C1 segment of cervical spinal cord (tissue), 14 donors: ENCODE measurements at regions not wholly inside any gene's neighbourhood (a gene's known extent, or its start where the extent isn't known, plus 50 kb on each side); places are given as distances from the start of the nearest gene placed in this dataset.

Experiments used
- DNase-seq, 14 donors: peaks; one replicate each; lab custom pipeline; 2025; lab: John Stamatoyannopoulos, UW

GRCh38 chr5:24368115-24368514, 276.7 kb downstream of the CDH10 start:
- no peak for DNase-seq

DNA sequence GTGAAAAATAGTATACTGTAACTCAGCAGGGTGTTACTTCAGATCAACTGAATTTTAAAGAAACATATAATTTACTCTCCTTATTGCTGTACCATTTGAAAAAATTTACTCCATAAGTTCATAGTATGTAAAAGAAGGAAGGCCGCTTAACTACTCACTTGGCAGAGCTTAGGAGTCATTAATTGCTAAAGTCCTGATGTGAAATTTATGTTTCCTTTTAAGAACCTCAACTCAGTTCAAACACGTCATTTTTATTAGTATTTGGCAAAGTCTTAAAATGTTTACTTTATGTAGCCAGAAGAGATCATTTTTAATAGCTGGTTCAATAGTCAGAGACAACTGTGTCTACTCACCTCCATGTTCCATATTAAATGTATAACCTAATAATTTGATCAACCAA, 268.6 kb downstream of the CDH10 start:
- no peak for DNase-seq

GRCh38 chr5:24376616-24377015, 268.2 kb downstream of the CDH10 start:
- DNase-seq: no peak

GRCh38 chr5:24381861-24382489, 262.8 kb downstream of the CDH10 start:
- peak in 1 of 14 donors; percentile 97 for DNase-seq

DNA sequence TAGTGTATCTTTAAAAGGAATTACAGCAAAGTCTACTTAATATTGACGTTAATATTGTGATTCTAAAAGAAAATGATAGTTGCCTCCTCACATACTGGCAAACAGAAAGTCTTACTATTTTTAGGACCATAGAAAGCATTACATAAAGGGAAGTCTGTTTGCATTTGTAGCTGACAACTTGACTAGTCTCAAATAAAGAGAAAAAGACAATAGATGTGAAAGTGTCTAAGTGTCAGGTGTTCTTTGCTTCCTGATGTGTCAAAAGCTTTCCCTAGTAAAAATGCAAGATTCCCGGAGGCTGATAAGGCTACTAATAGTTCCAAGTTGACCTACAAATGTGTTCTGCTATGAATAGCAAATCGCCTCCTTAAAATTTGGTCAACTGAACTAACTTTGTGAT, 259.7 kb downstream of the CDH10 start:
- no peak for DNase-seq

GRCh38 chr5:24385617-24386016, 259.2 kb downstream of the CDH10 start:
- no peak for DNase-seq

- no peak for DNase-seq
These were observed 256.3 kb downstream of the CDH10 start for GRCh38 chr5:24388448-24388847.

DNA sequence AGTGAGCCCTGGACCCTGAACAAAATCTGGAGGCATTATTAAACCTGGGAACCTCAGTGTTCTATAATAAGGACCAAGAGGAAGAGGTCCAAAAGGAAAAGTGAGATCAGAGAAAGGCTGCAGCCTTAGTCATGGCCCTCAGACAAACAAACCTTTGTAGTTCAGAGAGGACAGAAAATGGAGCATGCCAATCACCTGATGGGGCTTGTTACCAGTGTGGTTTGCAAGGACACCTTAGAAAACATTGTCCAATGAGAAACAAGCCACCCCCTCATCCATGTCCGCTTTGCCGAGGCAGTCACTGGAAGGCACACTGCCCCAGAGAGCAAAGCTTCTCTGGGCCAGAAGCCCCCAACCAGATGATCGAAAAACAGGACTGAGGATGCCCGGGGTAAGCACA, 254.8 kb downstream of the CDH10 start:
- DNase-seq: no peak

DNA sequence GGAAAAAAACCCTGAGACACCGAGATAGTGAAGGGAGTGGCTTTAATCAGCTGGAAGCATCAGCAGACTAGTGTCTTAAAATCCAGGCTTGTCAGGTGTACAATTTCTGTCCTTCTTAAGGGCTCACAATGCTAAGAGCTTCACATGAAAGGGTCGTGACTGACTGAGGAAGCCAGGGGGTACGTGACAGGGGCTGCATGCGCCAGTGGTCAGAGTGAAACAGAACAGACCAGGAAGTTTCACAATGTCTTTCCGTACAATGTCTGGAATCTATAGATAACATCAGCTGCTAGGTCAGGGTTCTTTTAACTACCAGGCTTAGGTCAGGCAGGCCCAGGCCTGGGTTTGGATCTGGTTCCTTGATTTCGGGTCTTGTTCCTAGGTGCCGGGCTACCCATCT, 253.0 kb downstream of the CDH10 start:
- peak in 1 of 14 donors; percentile 9 for DNase-seq

GRCh38 chr5:24397601-24398000, 247.2 kb downstream of the CDH10 start:
- DNase-seq: no peak

DNA sequence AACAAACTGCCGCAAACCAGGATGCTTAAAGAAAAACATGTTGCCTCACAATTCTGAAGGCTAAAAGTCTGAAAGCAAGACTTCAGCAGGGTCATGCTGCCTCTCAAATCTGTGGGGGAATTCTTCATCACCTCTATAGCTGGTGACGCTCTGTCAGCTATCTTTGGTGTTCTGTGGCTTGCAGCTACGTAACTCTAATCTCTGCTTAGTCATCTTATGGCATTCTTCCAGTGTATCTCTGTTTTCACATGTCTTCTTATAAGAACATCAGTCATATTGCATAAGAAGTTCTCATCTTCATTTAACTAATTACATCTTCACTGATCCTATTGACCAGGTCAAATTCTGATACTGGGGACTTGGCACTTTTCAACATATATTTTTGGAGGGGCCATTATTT, 243.0 kb downstream of the CDH10 start:
- no peak for DNase-seq

GRCh38 chr5:24407466-24407865, 237.3 kb downstream of the CDH10 start:
- peak in 1 of 14 donors; percentile 77 for DNase-seq

- no peak for DNase-seq
These were observed 216.4 kb downstream of the CDH10 start for GRCh38 chr5:24428345-24428744.

DNA sequence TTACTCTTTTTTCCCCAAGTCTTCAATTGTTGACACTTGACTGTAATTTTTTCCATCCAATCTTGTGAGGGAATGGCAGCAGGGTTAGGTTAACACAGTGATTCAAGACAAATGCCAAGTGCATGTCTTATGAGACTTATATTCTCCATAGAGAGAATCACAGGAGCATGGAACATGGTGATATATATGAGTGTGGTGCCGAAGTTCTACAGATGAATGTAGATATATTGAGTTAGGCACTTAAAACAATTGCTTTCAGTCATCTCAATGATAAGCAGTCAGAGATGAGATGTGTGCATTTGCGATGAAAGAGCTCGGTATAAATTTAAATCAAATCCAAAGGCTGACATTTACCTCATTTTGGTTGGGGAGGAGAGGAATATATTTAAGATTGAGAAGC, 211.2 kb downstream of the CDH10 start:
- no peak for DNase-seq
